GM19455 (cell line): ENCODE measurements at regions not wholly inside any gene's neighbourhood (a gene's known extent, or its start where the extent isn't known, plus 50 kb on each side); places are given as distances from the start of the nearest gene placed in this dataset.
A peak's percentile ranks its signal among the peaks of the same experiment; 100 is the strongest.
"Not testable (repeated sequence)": the region's sequence is repeated elsewhere in the genome, so short reads cannot be mapped to it uniquely, and the experiment has no call there.

ENCODE experiments used
- ATAC-seq: cut with Tn5 transposase; IDR thresholded peaks from one replicate; pipeline ENCODE4 v1.9.1; 2021; ENCODE audit not compliant: unreplicated experiment

GRCh38 chr6:37078814-37079213 is 73.4 kb downstream of the FGD2 start:
- ATAC-seq, result no peak

DNA sequence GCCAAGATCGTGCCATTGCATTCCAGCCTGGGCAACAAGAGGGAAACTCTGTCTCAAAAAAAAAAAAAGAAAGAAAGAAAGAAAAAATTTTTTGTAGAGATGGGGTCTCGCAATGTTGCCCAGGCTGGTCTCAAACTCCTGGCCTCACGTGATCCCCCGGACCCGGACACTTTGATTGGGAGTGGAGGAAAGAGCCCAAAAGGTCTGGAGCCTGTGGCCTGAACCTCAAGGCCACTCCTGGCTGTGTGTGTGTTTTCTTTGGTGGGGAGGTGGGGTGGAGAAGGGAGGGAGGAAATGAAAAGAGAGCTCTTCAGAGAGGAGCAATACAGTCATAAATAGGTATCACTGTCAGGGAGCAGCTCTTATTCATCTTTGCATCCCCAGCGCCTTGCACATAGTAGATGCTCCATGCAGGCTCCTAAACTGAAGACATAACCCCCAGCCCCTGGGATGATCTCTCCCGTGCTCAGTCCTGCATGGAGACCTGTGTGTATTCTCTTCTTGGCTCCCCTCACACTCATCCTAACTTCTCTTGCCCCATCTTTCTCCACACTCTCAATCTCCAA is 75.7 kb downstream of the FGD2 start:
- no peak for ATAC-seq

- ATAC-seq, result no peak
Observed at GRCh38 chr6:37082390-37083130, 77.1 kb downstream of the FGD2 start.

- no peak for ATAC-seq
Observed at GRCh38 chr6:37083243-37084138, 78.0 kb downstream of the FGD2 start.

- ATAC-seq, result not testable (repeated sequence)
Observed at GRCh38 chr6:37084665-37085064, 79.2 kb downstream of the FGD2 start.

- no peak for ATAC-seq
Observed at GRCh38 chr6:37085198-37085597, 79.7 kb downstream of the FGD2 start.

DNA sequence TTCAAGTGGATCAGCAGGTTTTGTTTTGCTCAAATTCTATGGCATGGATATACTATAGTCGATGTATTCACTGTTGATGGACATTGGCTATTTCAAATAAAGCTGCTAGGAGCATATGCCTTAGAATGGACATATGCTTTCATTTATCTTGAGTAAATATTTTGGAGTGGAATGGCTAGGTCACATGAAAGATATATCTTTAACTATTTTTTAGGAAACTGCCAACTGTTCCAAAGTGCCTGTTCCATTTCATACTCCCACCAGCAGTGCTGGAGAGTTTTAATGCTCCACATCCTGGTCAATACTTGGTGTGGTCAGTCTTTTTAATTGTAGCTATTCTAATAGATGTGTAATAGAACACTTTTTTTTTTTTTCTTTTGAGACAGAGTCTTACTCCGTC is 81.1 kb upstream of the PIM1 start:
- no peak for ATAC-seq

GRCh38 chr6:37089783-37090182 is 80.2 kb upstream of the PIM1 start:
- no peak for ATAC-seq

- not testable (repeated sequence) for ATAC-seq
Observed at GRCh38 chr6:37091104-37091503, 78.8 kb upstream of the PIM1 start.

DNA sequence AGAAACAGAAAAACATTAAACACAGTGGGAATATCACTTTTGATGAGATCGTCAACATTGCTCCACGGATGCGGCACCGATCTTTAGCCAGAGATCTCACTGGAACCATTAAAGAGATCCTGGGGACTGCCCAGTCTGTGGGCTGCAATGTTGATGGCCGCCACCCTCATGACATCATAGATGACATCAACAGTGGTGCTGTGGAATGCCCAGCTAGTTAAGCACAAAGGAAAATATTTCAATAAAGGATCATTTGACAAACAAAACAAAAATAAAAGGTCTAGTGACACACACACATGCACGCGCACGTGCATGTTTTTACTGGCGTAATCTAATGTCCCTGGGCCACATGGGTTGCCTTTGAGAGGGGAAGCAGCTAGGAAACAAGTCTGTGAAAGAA is 78.4 kb upstream of the PIM1 start:
- not testable (repeated sequence) for ATAC-seq

DNA sequence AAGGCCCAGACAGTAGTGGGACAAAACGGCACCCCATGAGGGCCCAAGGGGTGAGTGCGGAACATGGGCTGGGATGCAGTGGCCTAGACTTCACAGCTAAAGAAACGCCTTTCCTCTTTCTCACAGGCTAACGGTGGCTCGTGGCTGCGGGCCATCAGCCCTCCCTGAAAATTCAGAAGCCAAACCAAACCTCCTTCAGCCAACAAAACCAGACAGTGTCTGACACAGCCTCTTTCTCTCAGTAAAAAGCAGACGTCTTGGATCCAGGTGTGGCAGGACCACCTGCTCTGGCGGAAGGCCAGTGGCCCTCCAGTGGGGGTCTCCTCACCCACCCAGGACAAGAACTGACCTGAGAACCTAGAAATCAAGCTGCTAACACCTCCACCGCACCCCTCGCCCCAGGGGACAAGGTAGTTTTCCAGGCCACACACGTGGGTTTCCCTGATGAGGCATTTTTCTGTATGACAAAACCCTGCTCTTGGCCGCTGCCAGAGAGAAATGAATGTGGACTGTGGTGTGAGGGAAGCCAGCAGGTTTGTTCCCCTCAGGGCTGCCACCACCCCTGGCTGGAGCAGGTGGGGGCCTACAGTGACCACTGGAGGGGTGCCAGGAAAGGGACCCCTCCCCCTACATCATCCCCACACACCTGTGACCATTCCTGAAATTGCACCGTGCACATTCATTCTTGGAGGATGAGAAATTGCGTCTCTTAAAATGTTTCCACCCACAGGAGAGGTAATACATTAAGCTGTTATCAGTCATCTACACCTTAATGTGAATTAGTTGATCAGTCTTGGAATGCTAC is 76.8 kb upstream of the PIM1 start:
- ATAC-seq, result no peak

DNA sequence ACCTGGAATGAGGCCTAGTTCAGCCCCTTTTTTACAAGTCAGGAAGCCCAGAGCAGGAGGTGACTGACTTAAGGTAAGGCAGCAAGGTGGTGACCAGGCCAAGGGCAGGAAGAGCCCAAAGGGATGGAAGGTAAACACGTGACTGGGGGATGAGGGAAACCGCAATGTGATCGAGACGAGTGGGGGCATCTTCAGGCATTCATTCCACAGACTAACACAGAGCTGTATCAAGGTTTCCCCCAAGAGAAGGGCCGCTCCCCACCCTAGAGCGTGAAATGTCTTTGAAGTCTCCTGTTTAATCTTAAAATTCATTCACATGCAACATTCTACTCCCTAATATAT is 76.3 kb upstream of the PIM1 start:
- ATAC-seq, result no peak

DNA sequence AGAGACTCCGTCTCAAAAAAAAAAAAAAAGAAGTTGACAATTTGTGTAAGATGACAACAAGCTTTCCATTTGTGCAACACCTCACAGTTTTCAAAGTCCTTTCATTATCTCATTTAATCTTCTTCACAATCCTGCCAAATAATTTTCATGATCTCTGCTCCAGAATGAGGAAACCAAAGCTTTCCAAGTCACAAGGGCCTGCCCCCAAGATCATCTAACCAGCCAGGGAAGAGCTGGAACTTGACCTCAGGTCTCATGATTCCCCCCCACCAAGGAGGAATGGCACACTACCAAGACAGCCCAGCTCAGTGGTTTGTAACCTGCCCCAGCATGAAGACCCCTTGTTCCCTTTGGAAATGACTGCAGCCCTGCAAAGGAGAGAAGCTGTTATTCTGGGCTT is 74.0 kb upstream of the PIM1 start:
- no peak for ATAC-seq

GRCh38 chr6:37097335-37097734 is 72.6 kb upstream of the PIM1 start:
- no peak for ATAC-seq

DNA sequence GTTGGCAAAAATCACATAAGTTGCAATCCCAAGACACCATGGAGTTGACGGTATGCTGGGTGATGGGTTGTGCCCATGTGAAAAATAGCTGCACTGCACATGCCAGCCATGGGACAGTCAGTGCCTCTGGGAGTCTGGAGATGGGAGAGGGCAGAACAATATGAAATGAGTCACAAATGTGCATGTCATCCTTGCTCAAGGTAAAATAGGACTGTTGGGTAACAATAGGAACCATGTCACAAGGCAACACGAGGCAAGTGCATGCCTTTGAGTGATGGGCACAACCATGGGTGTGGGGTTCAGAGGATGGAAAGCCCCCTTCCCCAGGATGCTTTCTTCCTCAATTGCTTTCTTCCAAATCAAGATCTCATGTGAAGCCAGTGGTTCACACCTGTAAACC is 70.5 kb upstream of the PIM1 start:
- ATAC-seq, result no peak

DNA sequence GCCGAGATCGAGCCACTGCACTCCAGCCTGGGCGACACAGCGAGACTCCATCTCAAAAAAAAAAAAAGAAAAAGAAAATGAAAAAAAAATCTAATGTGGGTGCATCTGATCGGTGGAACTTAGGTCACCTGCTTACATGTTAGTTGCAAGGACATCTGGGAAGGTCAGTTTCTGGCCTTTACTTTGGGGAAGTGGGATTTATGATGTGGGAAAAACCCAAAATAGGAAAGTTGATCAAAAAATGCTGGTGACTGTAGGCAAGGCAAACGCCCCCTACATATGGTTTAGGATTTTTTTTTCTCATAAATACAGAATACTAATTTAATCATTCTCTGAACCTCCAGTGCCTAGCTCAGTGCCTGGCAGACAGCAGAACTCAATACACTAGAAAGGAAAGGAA is 69.2 kb upstream of the PIM1 start:
- no peak for ATAC-seq

DNA sequence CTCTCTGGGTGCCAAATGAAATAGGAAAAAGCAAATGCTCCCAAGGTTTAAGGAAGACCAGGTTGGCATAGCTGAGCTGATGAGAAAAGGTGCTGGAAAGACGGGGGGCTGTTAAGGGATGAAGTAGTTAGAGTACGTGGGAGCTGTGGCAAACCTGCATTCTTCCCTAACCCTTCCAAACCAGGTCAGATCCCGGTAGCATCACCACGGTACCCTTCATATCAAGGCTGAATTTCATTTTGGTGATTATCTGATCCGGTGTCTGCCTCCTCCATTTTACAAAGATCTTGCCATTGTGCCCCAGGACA is 68.0 kb upstream of the PIM1 start:
- ATAC-seq, result no peak

- peak; percentile 79 for ATAC-seq
Observed at GRCh38 chr6:37102299-37103168, 67.4 kb upstream of the PIM1 start.

DNA sequence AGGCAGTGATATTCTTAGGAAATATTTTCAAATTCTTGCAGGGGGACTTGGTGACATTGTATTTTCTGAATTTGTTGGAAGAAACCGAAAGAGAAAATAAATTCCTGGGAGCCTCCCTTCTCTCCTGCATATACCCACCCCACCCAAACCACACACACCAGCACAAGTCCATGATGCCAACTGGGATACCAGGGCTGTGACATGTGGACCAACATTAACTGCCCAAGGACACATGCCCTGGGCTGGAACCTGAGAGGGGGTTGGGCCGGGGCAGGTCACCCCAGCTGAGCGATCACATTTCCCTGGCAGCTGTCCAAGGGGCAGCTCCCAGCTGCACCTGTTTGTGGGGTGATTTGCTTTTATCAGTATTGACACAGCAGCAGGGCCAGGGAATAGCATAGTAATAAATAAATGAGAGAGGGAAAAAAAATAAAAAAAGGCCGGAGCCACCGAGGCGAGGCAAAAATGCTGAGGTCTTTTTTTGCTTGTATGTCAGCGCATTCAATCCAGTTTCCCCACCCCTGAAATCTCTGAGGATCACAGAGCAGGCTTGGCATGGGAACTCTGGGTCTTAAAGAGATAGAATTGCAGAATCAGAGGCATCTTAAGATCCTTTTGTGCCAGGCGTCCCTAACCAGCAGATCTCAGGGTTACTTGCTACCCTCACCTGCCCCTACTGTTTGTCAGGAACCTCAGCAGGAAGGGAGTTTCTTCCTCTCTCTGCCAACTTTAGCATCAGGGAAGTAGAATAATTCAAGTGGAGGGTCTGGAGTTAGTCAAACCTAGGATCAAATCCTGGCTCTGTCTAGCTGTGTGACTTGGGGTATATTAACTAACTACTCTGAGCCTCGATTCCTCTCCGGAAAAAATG is 66.5 kb upstream of the PIM1 start:
- ATAC-seq, result no peak

DNA sequence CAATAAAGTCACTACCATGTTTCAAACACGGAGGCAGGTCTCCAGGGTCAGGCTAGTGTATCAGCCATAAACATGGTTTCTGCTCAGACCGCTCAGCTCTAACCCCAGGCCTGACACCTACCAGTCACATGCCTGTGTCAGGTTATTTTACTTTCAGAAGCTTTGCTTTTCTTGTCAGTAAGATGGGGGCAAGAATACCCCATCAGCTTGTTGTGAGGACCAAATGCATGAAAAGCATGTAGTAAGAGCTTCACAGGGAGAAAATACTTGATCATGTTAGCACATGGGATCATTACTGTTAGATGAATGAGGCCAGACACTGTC is 65.2 kb upstream of the PIM1 start:
- no peak for ATAC-seq
